Stimulated activated CD8-positive, alpha-beta memory T cell treated with anti-CD3 and anti-CD28 coated beads, Interleukin-7, amount 100 ng/mL, for 24 hours (primary cell): ENCODE measurements at regions not wholly inside any gene's neighbourhood (a gene's known extent, or its start where the extent isn't known, plus 50 kb on each side); places are given as distances from the start of the nearest gene placed in this dataset.

Experiments
- DNase-seq: peaks from one replicate; pipeline ENCODE4 v3.0.0-alpha.2; 2020; ENCODE audit warnings: low read depth

DNA sequence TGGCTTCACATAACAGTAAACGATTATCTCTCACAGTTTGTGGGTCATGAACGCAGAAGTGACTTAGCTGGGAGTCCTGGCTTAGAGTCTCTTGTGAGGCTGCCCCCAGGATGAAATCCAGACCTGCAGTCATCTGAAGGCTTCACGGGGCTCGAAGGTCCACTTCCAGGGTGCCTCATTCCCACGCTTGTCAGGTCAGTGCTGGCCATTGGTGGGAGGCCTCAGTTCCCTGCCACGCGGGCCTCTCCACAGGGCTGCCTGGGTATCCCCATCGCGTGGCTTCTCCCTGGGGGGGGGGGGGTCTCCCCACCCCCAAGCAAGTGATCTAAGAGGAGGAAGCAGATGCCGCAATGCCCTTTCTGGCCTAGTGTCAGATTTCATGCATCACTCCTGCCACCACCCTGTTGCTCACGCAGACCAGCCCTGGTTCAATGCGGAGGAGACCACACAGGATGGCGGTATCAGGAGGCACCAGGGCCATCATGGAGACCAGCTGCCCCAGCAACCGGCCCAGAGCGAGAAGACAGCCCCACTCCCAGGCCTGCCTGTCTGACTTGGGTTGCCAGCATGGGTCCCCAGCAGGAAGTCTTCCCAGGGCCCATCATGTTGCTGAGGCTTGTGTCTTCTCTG, 77.3 kb upstream of the CDH5 start:
- DNase-seq, result no peak

DNA sequence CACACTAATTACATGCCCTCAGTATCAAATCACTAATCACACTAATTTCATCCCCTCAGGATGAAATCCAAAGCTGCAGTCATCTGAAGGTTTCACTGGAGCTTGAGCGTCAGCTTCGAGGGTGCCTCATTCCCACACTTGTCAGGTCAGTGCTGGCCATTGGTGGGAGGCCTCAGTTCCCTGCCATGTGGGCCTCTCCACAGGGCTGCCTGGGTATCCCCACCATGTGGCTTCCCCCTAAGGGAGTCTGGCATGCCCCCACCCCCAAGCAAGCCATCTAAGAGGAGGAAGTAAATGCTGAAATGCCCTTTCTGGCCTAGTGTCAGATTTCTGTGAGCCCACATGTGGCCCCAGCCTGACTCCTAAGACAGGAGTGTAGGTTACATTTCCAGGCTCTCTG, 78.6 kb upstream of the CDH5 start:
- no peak for DNase-seq

DNA sequence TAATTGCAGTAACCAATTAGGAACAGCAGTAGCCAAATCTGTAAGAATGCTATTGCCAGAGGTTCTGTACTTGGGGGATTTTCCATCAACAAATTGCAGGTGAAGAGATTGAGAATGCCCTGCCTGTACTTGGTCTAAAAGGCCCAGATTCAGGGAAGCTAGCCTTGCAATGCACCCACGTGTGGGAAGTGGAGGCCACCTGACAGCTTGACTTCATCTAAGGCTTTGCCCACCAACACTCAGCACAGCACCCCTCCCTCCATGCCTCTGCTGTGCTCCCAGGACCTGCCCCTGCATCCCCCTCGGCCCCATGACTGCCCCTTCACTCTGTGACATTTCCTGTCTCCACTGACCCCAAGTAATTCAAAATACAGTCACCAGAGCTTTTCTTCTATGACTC, 79.1 kb upstream of the CDH5 start:
- no peak for DNase-seq

DNA sequence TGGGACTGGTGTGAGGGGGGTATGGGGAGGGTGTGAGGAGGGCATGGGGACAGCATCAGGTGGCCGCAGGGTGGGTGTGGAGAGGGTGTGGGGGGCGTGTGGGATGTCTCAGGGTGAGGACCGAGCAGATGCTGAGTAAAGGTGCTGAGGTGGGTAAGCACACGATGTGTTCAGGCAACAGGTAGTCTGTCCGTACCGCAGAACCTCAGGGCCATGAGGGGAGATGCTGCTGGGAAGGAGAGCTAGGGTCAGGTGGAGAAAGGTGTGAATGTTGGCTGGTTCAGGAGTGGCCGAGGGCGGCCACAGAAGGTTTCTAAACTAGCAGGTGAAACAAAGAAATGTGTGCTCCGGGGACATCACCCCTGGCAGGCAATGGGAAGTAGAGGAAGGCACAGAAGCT, 80.0 kb upstream of the CDH5 start:
- DNase-seq, result no peak

DNA sequence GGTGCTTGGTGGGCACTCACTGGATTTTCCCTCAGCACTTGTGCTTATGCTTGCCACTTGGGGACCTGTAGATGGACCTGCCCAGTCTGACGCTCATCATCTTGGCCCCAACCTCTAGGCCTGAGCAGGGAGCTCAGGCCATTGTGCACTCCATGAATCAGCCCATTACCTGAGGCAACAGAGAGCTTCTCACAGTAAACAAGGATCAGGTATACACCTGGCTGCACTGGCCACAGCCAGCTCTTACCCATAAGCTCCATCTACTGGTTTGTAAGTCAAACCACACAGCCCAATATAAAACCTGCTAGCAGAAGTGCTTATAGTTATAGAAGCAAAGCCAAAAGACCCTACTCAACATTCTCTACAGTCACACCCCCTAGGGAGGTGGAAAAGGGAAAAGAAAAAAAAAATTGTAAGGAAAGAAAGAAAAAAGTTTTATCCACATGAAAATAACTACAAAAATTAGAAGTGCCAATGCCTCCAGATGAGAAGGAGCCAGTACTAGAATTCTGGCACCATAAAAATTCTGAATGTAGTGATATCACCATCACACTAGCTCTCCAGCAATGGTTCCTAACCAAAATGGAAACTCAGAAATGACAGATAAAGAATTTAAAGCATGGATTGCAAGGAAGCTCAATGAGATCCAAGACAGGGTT, 87.8 kb upstream of the CDH5 start:
- no peak for DNase-seq

DNA sequence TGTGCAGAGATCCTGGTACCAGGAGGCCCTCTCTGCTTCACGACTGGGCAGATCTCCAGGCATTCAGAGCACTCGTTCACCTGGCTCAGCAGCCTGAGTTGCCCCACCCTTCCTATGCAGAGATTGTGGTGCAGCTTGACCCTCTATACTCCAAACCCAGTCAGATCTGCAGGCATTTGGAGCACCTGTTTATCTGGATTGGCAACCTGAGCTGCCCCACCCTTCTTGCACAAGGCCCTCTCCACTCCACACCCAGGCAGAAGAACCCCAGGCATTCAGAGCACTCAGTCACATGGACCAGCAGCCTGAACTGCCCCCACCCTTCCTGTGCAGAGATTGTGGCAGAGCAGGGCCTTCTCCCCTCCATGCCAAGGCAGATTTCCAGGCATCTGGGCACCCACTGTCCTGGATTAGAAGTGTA, 88.4 kb upstream of the CDH5 start:
- DNase-seq, result no peak

DNA sequence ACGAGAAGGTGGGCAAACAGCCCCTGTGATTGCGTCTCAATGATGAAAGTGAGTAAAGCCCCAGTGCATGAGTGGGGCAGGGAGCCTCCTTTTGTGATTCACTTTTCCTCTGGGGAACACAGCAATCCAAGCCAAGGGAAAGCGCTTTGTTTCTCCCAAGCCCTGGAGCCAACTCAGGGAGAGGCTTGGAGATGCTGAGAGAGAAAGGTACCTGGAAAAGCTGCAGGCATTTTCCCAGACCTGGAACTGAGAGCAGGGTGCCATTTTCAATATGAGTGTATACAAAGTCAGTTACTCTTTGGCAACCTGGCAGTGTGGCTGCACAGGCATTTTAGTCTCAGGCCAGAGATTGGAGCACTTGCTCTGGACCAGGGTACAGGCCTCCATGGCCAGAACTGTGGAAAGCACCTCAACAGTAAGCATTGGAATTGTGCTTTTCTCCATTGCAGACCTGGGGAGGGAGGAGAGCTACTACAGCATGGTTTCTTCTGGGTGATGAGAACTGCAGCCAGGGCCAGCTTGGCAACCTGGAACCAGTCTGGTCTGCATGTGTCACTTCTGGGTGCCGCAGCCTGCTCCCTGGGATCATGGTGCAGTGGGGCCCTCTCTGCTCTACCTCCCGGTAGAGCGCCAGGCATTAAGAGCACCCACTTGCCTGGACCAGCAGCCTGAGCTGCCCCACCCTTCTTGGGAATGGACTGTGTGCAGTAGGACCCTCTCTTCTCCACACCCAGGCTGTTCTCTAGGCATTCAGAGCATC, 89.0 kb upstream of the CDH5 start:
- no peak for DNase-seq

DNA sequence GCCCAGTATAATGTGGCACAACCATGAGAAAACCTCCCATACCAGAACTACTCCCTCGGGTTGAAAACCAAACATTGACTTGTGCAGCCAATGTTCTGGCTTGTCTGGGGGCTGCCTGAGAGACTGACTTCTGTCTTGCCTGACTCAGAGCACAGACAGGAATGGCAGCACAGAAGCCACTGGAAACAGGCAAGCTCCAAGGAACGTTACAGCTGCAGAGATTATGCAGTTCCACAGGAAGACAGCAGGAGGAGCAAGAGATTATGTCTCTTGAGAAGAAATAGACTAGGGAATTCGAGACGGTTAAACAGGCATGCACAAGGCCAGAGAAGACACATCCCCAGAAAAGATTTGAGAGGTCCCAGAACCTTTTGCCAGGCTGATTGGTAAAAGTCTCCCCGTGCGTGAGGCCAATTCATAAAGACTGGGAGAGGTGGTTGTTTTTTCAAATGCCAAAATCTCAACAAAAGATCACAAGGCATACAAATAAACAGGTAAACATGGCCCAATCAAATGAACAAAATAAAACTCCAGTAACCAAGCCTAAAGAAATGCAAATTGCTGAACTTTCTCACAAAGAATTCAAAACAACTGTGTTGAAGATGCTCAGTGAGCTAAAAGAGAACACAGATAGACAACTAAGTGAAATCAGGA, 90.6 kb upstream of the CDH5 start:
- DNase-seq, result no peak

DNA sequence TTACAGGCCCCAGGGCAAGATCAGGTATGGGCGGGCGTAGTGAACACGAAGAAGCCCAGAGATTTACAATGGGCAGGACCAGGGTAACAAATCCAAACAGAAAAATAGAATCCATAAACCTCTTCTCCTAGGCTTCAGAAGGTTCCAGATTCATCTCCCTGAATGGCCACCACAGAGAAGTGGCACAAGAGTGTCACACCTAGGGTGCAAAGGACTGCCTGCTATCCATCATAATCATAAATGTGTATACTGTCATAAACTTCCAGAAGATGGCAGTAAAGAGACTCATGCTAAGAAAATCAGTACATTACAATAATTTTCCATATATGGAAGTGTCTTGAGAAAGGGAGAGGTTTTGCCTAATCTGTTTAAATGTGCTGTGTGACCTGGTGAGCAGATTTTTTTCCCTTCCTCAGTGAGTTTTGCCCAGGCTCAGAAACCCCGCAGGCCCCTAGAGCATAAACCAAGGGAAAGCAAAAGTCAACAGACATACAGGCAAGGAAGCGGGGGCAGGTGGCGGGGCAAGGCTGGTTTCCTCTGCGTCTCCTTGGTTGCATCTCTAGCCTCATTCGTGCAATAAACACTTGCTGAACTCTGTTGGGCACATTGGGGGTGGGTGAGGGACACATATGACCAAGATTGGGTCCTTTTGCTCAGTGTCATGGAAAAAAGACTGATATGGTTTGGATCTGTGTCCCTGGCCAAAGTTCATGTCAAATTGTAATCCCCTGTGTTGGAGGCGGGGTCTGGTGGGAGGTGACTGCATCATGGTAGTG, 92.0 kb upstream of the CDH5 start:
- DNase-seq, result no peak

DNA sequence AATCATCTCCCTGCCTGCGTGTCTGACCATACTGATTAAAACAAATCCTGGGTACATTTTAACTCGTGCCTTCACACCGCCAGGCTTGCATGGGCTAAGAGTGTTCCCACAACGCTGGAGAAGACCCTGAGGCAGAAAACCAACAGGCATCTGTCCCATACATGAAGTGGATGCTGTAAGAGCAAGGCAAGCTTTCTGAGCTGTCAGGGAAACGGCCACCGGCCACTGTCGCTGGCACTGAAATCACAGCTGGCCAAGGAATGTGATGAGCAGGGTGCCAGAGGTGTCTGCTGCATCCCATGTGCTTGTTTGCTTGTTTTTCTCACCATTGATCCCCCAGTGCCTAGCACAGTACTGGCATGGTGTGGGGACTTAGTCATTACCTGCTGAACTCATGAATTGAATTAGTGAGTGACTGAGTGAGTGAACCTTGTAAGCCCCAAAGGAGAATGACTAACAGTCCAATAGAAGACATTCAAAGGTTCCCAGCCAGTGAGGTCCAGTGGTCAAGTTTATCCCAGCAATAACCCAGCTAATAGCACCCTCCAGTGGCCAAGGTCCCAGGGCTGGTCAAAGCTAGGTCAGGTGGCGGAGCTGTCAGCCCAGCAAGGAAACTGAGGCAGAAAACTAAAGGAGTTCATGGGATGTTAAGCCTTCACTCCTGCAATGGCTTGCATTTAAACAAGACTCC, 92.7 kb upstream of the CDH5 start:
- DNase-seq, result no peak

DNA sequence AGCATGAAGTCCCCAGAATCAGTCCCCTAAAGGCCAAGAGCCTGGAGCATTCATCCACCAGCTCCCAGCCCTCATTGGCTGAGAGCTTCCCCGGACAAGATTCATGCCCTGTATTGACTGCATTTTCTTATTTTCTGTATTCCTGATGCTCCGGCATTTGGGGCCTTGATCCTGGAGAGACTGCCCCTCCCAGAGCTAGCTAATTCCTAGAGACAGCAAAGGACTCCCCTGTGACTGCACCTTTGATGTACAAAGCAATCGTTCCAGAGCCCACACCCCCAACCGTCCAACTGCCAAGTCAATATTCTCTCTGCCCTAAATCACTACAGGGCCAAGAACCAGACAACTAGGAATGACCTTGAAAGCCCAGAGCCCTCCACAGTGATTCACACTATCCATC, 93.4 kb upstream of the CDH5 start:
- DNase-seq, result no peak

DNA sequence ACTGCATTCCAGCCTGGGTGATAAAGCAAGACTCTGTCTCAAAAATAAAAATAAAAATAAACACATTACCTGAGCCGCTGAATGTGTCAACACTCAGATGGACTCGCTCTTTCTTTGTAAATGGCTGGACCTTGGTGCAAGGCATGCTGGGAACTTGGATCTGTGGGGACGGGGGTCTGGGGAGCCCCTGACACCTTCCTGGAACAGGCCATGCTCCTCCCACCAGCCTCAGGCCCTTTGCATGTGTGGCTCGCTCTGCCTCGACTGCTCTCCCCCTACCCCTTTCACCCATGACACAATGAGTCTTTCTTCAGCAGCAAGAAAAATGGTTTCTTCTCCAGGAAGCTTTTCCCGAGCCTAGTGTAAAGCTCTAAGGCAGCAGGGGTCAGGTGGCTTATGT, 94.0 kb upstream of the CDH5 start:
- DNase-seq, result no peak

DNA sequence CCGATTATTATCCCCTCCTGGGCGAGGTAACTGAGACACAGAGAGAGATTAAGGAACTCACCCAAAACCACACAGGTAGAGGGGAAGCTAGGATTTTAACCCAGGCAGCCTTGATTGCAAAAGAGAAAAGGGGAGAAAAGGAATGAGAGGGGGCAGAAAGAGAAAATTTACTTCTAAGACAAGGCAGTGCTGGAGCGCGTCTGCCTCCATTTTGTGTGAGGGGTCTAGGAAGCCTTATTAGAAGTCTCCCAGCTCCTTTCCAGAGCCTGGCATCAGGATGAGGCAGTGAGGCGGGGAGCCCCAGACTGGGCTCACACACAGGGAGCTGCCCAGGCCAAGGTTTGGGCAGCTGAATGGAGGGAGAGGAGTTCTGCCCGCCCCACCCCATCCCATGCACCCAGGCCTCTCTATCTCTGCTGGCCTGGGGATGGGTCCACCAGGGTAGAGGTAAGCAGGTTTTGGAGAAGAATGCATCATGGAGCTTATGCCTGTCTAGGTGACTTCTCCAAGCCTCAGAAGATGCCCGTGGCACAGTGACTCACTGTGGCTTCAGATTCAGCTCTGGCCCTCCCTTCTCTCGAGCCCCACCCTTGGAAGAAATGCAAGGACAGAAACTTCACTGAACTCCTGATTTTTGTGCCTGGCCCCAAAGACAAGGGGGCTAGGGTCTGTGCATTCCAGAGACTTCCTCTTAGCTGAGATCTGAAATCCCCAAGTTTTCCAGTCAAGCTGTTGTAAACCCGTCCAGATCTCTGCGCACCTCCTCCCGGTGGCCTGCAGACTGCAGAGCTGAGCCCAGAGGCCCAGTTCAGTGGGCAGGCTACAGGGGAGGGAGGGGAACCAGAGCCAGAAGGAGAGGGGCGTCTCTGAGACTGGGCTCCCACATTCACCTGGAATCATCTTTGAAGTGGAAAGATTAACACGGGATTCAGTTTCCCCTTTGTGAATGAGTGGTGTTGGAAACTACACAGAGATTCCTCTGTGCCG, 95.1 kb upstream of the CDH5 start:
- no peak for DNase-seq

DNA sequence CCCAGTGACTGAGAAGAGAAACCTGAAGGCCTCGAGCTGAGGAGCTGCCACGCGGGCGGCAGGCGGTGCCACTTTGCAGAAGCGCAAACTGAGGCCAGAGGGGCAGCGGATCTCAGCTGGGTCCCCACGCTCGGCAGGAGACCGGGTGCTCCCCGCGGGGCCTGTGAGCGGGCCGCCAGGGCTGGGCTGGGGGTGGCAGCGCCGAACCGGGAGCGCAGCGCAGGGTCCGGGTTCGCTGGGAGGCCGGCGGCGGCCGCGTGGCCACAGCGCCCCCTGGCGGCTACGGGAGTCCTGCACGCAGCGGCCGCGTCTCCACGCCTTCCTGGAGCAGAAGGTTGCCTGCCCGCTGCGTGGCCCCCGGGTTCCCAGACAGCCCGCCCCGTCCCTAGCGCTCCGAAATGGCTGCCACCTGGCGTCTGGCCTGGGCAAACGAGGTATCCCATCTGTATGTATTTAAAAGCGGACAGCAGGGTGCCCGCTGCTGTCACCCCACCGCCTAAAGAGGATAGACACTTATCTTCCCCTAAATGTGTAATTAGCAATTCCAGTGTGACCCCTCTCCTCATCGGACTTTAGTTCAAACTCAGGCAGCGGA, 96.1 kb upstream of the CDH5 start:
- peak; percentile 41 for DNase-seq

DNA sequence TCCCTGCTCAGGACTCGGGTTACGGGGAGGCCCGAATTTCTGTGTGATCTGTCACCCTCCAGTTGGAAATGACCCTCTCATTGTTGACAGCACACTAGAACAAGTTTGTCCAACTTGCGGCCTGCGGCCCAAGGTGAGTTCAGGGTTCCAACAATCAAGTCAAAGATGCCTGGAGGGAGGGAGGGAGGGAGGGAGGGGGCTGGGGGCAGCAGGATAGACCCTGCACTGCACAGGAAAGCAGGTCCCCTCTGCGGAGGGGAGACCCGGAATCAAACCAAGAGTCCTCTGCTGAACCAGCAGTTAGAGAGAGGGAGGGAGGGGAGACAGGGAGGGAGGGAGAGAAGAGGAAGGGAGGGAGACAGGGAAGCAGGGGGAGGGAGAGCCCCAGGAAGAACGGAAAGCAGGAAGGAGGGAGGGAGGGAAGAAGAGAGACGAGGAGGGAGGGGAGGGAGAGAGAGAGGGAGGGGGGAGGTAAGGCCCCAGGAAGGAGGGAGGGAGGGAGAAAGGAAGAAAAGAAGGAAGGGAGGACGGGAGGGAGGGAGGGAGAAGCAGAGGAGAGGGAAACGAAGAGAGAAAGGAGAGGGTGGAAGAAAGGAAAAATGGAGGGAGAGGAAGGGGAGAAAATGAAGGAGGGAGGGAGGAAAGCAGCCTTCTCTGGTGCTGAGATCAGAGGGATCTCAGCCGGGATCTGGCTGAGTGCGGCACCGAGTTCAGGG, 96.7 kb upstream of the CDH5 start:
- no peak for DNase-seq

DNA sequence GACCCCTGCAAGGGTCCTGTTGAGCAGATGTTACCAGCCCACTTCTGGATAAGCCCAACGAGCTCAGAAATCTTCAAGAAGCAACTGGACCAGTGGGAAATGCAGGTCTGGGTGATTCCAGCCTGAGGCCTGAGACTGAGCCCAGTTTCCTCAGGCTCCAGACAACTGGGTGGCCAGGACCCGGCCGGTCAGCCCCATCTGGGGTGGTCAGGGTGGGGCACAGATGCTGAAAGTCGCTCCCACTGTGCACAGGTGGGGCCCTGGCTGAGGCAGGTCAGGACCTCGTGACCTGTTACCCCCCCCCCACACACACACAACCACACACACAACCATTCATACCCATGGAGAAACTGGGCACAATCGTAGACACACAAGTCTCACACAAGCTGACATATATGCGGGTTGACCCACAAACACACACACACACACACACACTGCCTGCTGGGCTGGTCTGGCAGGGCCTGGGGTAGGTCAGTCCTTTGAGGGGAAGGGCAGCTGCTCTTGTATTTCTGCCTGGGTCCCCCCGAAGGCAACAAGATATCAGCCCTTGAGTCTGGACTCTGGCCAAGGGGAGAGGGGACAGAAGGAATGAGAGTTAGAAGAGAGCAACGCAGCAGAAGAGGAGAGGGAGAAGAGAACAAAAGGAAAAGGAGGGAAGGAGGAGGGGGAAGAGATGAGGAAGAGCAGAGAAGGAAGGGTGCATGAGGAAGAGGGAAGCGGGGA, 99.0 kb upstream of the CDH5 start:
- DNase-seq, result no peak

DNA sequence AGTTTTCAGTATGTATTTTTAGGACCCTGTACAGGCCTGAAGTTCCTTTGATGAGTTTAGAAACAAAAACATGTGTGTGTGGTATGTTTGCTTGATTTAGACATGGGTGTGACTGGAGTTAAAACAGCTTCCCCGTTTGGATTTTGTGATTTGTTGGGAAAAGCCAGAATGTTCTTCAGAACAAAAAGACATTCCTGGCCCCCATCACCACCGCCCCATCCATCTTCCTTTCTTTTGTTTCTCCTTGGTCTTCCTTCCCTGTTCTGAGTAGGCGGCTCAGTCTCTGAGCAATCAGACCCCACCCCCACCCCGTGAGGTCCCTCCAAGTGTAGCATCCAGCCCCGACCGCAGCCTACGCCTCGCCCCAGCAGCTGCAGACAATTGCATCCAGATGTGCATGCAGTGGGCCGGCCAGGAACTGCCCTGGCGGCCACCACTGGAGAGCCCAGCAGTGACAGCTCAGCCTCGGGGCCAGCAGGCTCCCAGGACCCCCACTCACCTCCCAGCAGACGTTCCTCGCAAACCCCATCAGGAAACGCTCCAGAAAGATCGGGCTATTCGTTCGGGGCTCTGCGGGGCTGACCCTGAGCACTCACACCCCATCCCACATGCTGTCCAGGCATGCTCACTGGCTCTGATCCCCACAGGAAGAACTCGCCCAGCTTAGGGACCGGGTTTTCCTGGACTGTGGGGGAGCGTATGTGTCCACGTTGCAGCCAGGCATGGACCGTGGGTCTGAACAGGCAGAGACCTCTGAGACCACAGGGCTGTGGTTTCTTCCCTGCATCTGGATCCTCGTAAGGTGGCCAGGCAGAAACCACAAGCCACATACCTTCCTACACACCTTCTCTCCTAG, 99.8 kb upstream of the CDH5 start:
- DNase-seq, result no peak
